HCT116 (cell line): ENCODE measurements at regions not wholly inside any gene's neighbourhood (a gene's known extent, or its start where the extent isn't known, plus 50 kb on each side); places are given as distances from the start of the nearest gene placed in this dataset.

Experiments
- JUND ChIP-seq: IDR thresholded peaks from 2 replicates; pipeline ENCODE4 v1.6.1; 2012
- POLR2A ChIP-seq: IDR thresholded peaks from 2 replicates; pipeline ENCODE4 v1.7.0; 2011; ENCODE audit warnings: borderline replicate concordance; ENCODE audit not compliant: insufficient read depth, insufficient read length; ENCODE audit errors: extremely low read depth
- REST ChIP-seq: IDR thresholded peaks from 2 replicates; pipeline ENCODE4 v1.6.1; 2012; ENCODE audit warnings: low read depth
- SP1 ChIP-seq: IDR thresholded peaks from 2 replicates; pipeline ENCODE4 v1.6.1; 2012; ENCODE audit warnings: low read depth
- TF ChIP-seq, protein P1 (sequence below), 3 experiments: fragments of 200-600 bp in 1 of 3; sonication (generic) in 1 of 3; IDR thresholded peaks in 2 of 3; conservative IDR thresholded peaks in 1 of 3; 2 replicates each; pipeline ENCODE4 v1.5.1; 2012 to 2017; ENCODE audit warnings: low read depth in 2 of 3, low read length in 2 of 3, antibody characterized with exemption in 1 of 3, borderline replicate concordance in 1 of 3, control low read depth in 1 of 3, mild to moderate bottlenecking in 1 of 3, mixed read lengths in 1 of 3, mixed run types in 1 of 3, moderate library complexity in 1 of 3; ENCODE audit not compliant: insufficient read depth in 1 of 3

DNA sequence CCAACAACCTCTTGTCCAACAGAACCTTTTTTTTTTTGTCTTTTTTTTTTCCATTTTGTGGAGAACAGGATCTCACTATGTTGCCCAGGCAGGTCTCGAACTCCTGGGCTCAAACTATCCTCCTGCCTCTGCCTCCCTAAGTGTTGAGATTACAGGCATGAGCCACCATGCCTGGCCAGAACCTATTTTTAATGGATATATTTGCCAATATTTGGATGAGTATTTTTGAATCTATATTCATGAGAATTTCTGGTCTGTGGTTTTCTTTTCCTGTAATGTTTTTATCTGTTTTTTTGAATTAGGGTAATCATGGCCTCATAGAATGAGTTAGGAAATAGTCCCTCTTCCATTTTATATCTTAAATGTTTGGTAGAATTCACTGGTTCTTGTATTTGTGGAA lies 70.4 kb upstream of the RET start:
- TF ChIP-seq, protein P1, sequence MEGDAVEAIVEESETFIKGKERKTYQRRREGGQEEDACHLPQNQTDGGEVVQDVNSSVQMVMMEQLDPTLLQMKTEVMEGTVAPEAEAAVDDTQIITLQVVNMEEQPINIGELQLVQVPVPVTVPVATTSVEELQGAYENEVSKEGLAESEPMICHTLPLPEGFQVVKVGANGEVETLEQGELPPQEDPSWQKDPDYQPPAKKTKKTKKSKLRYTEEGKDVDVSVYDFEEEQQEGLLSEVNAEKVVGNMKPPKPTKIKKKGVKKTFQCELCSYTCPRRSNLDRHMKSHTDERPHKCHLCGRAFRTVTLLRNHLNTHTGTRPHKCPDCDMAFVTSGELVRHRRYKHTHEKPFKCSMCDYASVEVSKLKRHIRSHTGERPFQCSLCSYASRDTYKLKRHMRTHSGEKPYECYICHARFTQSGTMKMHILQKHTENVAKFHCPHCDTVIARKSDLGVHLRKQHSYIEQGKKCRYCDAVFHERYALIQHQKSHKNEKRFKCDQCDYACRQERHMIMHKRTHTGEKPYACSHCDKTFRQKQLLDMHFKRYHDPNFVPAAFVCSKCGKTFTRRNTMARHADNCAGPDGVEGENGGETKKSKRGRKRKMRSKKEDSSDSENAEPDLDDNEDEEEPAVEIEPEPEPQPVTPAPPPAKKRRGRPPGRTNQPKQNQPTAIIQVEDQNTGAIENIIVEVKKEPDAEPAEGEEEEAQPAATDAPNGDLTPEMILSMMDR (IDR thresholded peaks at IDR 0.05 in 2 of 3, conservative IDR thresholded peaks at IDR 0.05 in 1 of 3; ENCODE audit: borderline replicate concordance in 1 of 3, insufficient read depth in 1 of 3, low read depth in 2 of 3, low read length in 2 of 3), result no peak
- TF ChIP-seq SP1 (no peak), POLR2A (no peak), JUND (no peak), REST (no peak)
